Suprapubic skin (tissue), 4 donors: ENCODE measurements at regions not wholly inside any gene's neighbourhood (a gene's known extent, or its start where the extent isn't known, plus 50 kb on each side); places are given as distances from the start of the nearest gene placed in this dataset.

ENCODE experiments used
- DNase-seq, 2 donors: peaks; one replicate each; pipeline ENCODE4 v3.0.0-alpha.2; 2019; ENCODE audit warnings: low spot score in 2 of 2
- H3K27ac ChIP-seq: fragments of 200-600 bp; sonication (generic); one replicate; pipeline ENCODE4 v1.5.1; 2019
- H3K27me3 ChIP-seq: fragments of 200-600 bp; sonication (generic); one replicate; pipeline ENCODE4 v1.5.1; 2019
- H3K36me3 ChIP-seq: fragments of 200-600 bp; sonication (generic); one replicate; pipeline ENCODE4 v1.5.1; 2019
- H3K4me1 ChIP-seq: fragments of 200-600 bp; sonication (generic); one replicate; pipeline ENCODE4 v1.5.1; 2019
- H3K4me3 ChIP-seq: fragments of 200-600 bp; sonication (generic); one replicate; pipeline ENCODE4 v1.5.1; 2019; ENCODE audit warnings: mild to moderate bottlenecking
- H3K9me3 ChIP-seq: fragments of 200-600 bp; sonication (generic); one replicate; pipeline ENCODE4 v1.5.1; 2019
- EP300 ChIP-seq: sonication (generic); formaldehyde crosslinking; IDR thresholded peaks from one replicate; pipeline ENCODE4 v1.6.1; 2017; ENCODE audit warnings: antibody characterized with exemption
- POLR2A ChIP-seq, 2 donors: fragments of 450-650 bp; IDR thresholded peaks; one replicate each; pipeline ENCODE4 v1.6.1; 2017; ENCODE audit warnings: antibody characterized with exemption in 2 of 2, mild to moderate bottlenecking in 2 of 2, moderate library complexity in 2 of 2
- POLR2AphosphoS5 ChIP-seq, 3 donors: sonication (generic); formaldehyde crosslinking; IDR thresholded peaks; one replicate each; pipeline ENCODE4 v1.6.1; 2017; ENCODE audit warnings: antibody characterized with exemption in 3 of 3
- whole genome bisulfite sequencing: methylation state at CpG from one replicate; pipeline ENCODE4 v1.1.5; 2018; 5-methylcytosine and 5-hydroxymethylcytosine counted together
- TF ChIP-seq, protein P1 (sequence below), 2 donors: fragments of 200-600 bp in 1 of 2; fragments of 450-650 bp in 1 of 2; sonication (generic) in 1 of 2; IDR thresholded peaks; one replicate each; pipeline ENCODE4 v1.5.1; 2016 to 2019; ENCODE audit warnings: antibody characterized with exemption in 2 of 2, mild to moderate bottlenecking in 1 of 2, moderate library complexity in 1 of 2

DNA sequence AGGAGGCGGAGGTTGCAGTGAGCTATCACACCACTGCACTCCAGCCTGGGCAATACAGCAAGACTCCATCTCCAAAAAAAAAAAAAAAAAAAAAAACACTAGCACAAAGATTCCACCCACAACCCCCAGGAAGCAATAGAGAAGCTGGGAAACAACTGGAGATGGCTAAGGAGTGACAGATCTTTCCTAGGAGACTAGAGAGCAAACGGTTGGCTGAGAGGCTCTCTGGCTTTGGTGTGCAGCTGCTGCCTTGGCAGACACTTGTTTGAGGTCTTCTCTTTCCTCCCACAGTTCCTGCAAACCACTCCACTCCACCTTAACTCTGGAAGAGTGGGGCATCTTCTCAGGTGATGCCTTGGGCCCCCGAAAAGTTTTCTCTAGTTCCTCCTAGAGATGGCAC lies 78.5 kb upstream of the LANCL2 start:
- peaks cover 8% of the 10 kb centered on the region for H3K27me3 ChIP-seq

DNA sequence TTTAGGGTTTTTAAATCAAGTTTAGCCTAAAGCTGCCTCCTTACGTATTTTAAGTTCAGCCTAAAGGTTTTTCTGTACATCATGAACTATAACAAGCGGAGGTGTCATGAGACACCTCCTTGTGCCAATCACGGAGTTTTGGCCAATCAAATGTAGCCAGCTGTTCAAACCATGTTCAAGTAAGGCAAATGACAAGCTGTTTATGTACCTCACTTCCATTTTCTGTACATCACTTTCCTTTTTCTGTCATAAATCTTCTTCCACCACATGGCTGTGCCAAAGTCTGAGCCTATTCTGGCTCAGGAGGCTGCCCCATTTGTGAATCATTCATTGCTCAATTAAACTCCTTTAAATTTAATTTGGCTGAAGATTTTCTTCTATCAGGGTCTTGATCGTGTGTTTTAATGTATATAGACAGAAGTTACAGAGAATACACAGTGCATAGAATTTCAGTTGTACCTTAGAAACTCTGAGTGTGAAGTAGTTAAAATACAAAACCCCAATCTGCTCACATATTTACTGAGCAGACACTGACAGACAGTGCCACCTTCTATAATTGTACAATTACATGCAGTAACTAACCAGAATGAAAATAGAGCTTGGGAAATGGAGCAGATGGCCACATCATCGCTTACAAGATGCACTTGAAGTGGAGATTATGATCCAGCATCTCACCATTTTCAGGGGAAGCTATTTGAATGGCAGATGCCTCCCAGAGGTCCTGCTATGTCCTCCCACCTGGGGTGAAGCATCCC lies 76.9 kb upstream of the LANCL2 start:
- H3K9me3 ChIP-seq = no peaks in the 10 kb centered on the region
- H3K4me1 ChIP-seq = no peaks in the 10 kb centered on the region
- TF ChIP-seq, protein P1, sequence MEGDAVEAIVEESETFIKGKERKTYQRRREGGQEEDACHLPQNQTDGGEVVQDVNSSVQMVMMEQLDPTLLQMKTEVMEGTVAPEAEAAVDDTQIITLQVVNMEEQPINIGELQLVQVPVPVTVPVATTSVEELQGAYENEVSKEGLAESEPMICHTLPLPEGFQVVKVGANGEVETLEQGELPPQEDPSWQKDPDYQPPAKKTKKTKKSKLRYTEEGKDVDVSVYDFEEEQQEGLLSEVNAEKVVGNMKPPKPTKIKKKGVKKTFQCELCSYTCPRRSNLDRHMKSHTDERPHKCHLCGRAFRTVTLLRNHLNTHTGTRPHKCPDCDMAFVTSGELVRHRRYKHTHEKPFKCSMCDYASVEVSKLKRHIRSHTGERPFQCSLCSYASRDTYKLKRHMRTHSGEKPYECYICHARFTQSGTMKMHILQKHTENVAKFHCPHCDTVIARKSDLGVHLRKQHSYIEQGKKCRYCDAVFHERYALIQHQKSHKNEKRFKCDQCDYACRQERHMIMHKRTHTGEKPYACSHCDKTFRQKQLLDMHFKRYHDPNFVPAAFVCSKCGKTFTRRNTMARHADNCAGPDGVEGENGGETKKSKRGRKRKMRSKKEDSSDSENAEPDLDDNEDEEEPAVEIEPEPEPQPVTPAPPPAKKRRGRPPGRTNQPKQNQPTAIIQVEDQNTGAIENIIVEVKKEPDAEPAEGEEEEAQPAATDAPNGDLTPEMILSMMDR (IDR thresholded peaks at IDR 0.05) = no peak
- TF ChIP-seq EP300 (no peak), POLR2AphosphoS5 (IDR thresholded peaks at IDR 0.05) (no peak), POLR2A (IDR thresholded peaks at IDR 0.05) (no peak)
- WGBS = 71% methylated on average over 5 of the region's 5 CpGs
- DNase-seq = no peak
- H3K27me3 ChIP-seq = peaks cover 8% of the 10 kb centered on the region
- H3K4me3 ChIP-seq = no peak overlapping the region
- no peak overlapping the region for H3K27ac ChIP-seq
- H3K36me3 ChIP-seq = no peaks in the 10 kb centered on the region

More for the DNA sequence above, 78.5 kb upstream of the LANCL2 start:
- no peak overlapping the region for H3K27ac ChIP-seq
- H3K4me3 ChIP-seq = no peak overlapping the region
- WGBS = 74% methylated on average over 3 of the region's 3 CpGs
- no peak for TF ChIP-seq POLR2A (IDR thresholded peaks at IDR 0.05)
- no peak for TF ChIP-seq POLR2AphosphoS5 (IDR thresholded peaks at IDR 0.05)
- no peak for TF ChIP-seq EP300
- TF ChIP-seq, protein P1 (IDR thresholded peaks at IDR 0.05) = no peak
- no peak for DNase-seq
- H3K9me3 ChIP-seq = no peaks in the 10 kb centered on the region
- H3K4me1 ChIP-seq = no peaks in the 10 kb centered on the region
- no peaks in the 10 kb centered on the region for H3K36me3 ChIP-seq

DNA sequence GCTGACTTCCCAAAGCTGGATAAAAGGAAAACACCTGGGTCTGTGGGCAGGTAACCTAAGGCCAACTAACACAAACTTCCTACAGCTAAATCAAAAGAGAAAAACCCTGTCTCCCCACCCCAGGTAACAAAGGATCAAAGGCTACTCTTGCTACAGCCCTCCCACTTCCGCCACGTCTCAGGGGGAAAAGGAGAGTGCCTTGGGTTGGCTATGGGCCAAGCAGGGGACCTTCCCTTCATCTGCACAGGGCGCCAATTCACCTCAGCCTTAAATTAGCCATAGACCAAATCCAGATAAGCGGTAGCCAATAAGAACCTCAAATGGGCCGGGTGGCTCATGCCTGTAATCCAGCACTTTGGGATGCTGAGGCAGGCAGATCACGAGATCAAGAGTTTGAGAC lies 69.1 kb upstream of the LANCL2 start:
- no peaks in the 10 kb centered on the region for H3K36me3 ChIP-seq
- no peak for DNase-seq

DNA sequence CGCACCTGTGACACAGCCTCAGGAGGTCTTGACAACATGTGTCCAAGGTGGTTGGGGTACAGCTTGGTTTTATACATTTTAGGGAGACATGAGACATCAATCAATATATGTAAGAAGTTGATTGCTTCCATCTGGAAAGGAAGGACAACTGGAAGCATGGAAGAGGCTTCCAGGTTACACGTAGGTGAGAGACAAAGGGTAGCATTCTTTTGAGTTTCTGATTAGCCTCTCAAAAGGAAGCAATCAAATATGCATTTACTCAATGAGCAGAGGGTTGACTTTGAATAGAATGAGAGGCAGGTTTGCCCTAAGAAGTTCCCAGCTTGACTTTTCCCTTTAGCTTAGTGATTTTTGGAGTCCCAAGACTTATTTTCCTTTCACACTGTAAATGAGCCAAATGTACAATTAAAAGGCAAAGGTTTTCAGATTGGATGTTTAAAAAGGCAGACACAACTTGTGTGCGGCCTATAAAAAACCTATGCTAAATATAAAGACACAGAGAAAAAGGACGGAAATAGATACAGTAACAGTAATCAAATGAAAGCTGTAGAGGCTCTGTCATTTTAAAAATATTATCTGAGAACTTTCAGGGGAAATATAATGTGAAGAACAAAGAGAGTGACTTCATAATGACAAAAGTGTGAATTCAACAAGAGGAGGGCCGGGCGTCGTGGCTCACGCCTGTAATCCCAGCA lies 65.7 kb upstream of the LANCL2 start:
- peaks cover 4% of the 10 kb centered on the region for H3K27me3 ChIP-seq
- H3K9me3 ChIP-seq = no peaks in the 10 kb centered on the region
- 79% methylated on average over 8 of the region's 8 CpGs for WGBS
- TF ChIP-seq POLR2A (IDR thresholded peaks at IDR 0.05) (no peak), EP300 (no peak), POLR2AphosphoS5 (IDR thresholded peaks at IDR 0.05) (no peak)
- TF ChIP-seq, protein P1 (IDR thresholded peaks at IDR 0.05) = no peak
- no peak overlapping the region for H3K4me3 ChIP-seq
- H3K36me3 ChIP-seq = no peaks in the 10 kb centered on the region
- H3K27ac ChIP-seq = no peak overlapping the region
- no peak for DNase-seq
- H3K4me1 ChIP-seq = no peaks in the 10 kb centered on the region

More for the DNA sequence above, 69.1 kb upstream of the LANCL2 start:
- no peak for TF ChIP-seq POLR2A (IDR thresholded peaks at IDR 0.05)
- TF ChIP-seq, protein P1 (IDR thresholded peaks at IDR 0.05) = no peak
- no peak for TF ChIP-seq POLR2AphosphoS5 (IDR thresholded peaks at IDR 0.05)
- no peak for TF ChIP-seq EP300
- Histone ChIP-seq H3K27ac (no peak overlapping the region), H3K9me3 (no peaks in the 10 kb centered on the region), H3K27me3 (peaks cover 10% of the 10 kb centered on the region), H3K4me3 (no peak overlapping the region), H3K4me1 (no peaks in the 10 kb centered on the region)
- WGBS = 81% methylated on average over 6 of the region's 6 CpGs

DNA sequence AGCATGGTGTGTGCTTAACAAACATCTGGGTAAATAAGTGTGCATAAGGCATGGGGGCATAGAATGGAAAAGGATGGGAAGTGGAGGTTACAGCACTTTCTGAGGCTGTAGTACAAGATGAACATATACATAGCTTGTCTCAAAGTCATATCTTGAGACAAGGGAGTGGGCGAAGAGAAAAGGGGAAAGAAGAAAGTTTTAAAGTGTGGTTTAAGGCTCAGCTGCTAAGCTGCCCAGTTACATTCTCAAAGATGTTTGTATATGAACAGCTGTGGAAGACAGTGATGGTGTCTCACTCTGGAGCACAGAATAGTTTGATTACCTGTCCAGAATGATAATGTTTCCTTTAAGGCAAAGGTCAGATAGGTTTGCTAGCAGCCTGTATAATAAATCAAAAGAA lies 61.9 kb upstream of the LANCL2 start:
- Histone ChIP-seq H3K27ac (no peak overlapping the region), H3K36me3 (no peaks in the 10 kb centered on the region), H3K27me3 (no peaks in the 10 kb centered on the region), H3K9me3 (no peaks in the 10 kb centered on the region), H3K4me1 (no peaks in the 10 kb centered on the region), H3K4me3 (no peak overlapping the region)
- TF ChIP-seq POLR2AphosphoS5 (IDR thresholded peaks at IDR 0.05) = no peak
- TF ChIP-seq POLR2A (IDR thresholded peaks at IDR 0.05) = no peak
- WGBS = 93% methylated on average over 1 of the region's 1 CpG
- no peak for DNase-seq
